HG03108 (cell line): ENCODE measurements at regions not wholly inside any gene's neighbourhood (a gene's known extent, or its start where the extent isn't known, plus 50 kb on each side); places are given as distances from the start of the nearest gene placed in this dataset.

Source experiments
- ATAC-seq: cut with Tn5 transposase; IDR thresholded peaks from one replicate; pipeline ENCODE4 v1.9.1; 2021; ENCODE audit warnings: moderate library complexity; ENCODE audit not compliant: unreplicated experiment

- no peak for ATAC-seq
Observed at GRCh38 chr2:173760553-173760952, 204.6 kb downstream of the SP3 start.

GRCh38 chr2:173761603-173762119 lies 203.5 kb downstream of the SP3 start:
- ATAC-seq, result no peak

- no peak for ATAC-seq
Observed at GRCh38 chr2:173762221-173762620, 203.0 kb downstream of the SP3 start.

- ATAC-seq, result no peak
Observed at GRCh38 chr2:173762864-173763263, 202.3 kb downstream of the SP3 start.

- no peak for ATAC-seq
Observed at GRCh38 chr2:173763641-173764040, 201.5 kb downstream of the SP3 start.

- no peak for ATAC-seq
Observed at GRCh38 chr2:173764094-173764493, 201.1 kb downstream of the SP3 start.

- no peak for ATAC-seq
Observed at GRCh38 chr2:173766537-173767289, 198.5 kb downstream of the SP3 start.

- ATAC-seq, result no peak
Observed at GRCh38 chr2:173770947-173771678, 194.1 kb downstream of the SP3 start.

GRCh38 chr2:173772205-173772604 lies 193.0 kb downstream of the SP3 start:
- ATAC-seq, result no peak

GRCh38 chr2:173773076-173773475 lies 192.1 kb downstream of the SP3 start:
- no peak for ATAC-seq

GRCh38 chr2:173775440-173775839 lies 189.7 kb downstream of the SP3 start:
- ATAC-seq, result no peak

GRCh38 chr2:173782681-173783080 lies 182.5 kb downstream of the SP3 start:
- no peak for ATAC-seq

- ATAC-seq, result no peak
Observed at GRCh38 chr2:173783382-173783781, 181.8 kb downstream of the SP3 start.

- ATAC-seq, result no peak
Observed at GRCh38 chr2:173785813-173786212, 179.4 kb downstream of the SP3 start.

GRCh38 chr2:173791502-173791901 lies 173.7 kb downstream of the SP3 start:
- ATAC-seq, result no peak

GRCh38 chr2:173792166-173792565 lies 173.0 kb downstream of the SP3 start:
- no peak for ATAC-seq

- no peak for ATAC-seq
Observed at GRCh38 chr2:173792741-173793140, 172.4 kb downstream of the SP3 start.

- no peak for ATAC-seq
Observed at GRCh38 chr2:173793709-173794565, 171.2 kb downstream of the SP3 start.

GRCh38 chr2:173797586-173798263 lies 167.4 kb downstream of the SP3 start:
- ATAC-seq, result no peak

GRCh38 chr2:173802518-173802917 lies 162.7 kb downstream of the SP3 start:
- no peak for ATAC-seq

GRCh38 chr2:173803449-173803848 lies 161.7 kb downstream of the SP3 start:
- no peak for ATAC-seq
